Endodermal cell (in vitro differentiated cells): ENCODE measurements at regions not wholly inside any gene's neighbourhood (a gene's known extent, or its start where the extent isn't known, plus 50 kb on each side); places are given as distances from the start of the nearest gene placed in this dataset.

Experiments used
- DNase-seq: peaks from one replicate; pipeline ENCODE4 v3.0.0-alpha.2; 2017
- H3K27ac ChIP-seq: 2 replicates; pipeline ENCODE4 v1.5.1; 2013; ENCODE audit warnings: mild to moderate bottlenecking, low read depth, low read length, moderate library complexity
- H3K27me3 ChIP-seq: 2 replicates; pipeline ENCODE4 v1.6.1; 2013; ENCODE audit warnings: mild to moderate bottlenecking, low read length, moderate library complexity; ENCODE audit not compliant: insufficient read depth, control insufficient read depth, poor library complexity, severe bottlenecking
- H3K36me3 ChIP-seq: 2 replicates; pipeline ENCODE4 v1.7.0; 2013; ENCODE audit warnings: mild to moderate bottlenecking, low read length, moderate library complexity; ENCODE audit not compliant: control insufficient read depth, insufficient read depth
- H3K4me1 ChIP-seq: one replicate; pipeline ENCODE4 v1.7.0; 2013; ENCODE audit warnings: low read length; ENCODE audit not compliant: control insufficient read depth, insufficient read depth
- H3K4me3 ChIP-seq: 2 replicates; pipeline ENCODE4 v1.5.1; 2013; ENCODE audit warnings: mild to moderate bottlenecking, low read length, moderate library complexity
- H3K9ac ChIP-seq: 2 replicates; pipeline ENCODE4 v1.6.1; 2013; ENCODE audit warnings: mild to moderate bottlenecking, low read length, moderate library complexity; ENCODE audit not compliant: poor library complexity, severe bottlenecking; ENCODE audit errors: extremely low read depth
- H3K9me3 ChIP-seq: 2 replicates; pipeline ENCODE4 v1.6.1; 2013; ENCODE audit warnings: mild to moderate bottlenecking, low read length, moderate library complexity; ENCODE audit not compliant: control insufficient read depth
- H3K27ac Mint-ChIP-seq: 2 replicates; pipeline ENCODE4 v1.8.0; 2020; ENCODE audit warnings: mixed read lengths
- H3K27me3 Mint-ChIP-seq: 2 replicates; pipeline ENCODE4 v1.8.0; 2021; ENCODE audit warnings: mild to moderate bottlenecking, mixed read lengths; ENCODE audit not compliant: insufficient read depth
- H3K36me3 Mint-ChIP-seq: 2 replicates; pipeline ENCODE4 v1.8.0; 2020; ENCODE audit warnings: low read depth, mixed read lengths
- H3K4me1 Mint-ChIP-seq: 2 replicates; pipeline ENCODE4 v1.8.0; 2020; ENCODE audit warnings: mixed read lengths
- H3K4me3 Mint-ChIP-seq: 2 replicates; pipeline ENCODE4 v1.8.0; 2020; ENCODE audit warnings: mild to moderate bottlenecking, moderate library complexity, mixed read lengths
- H3K9me3 Mint-ChIP-seq: 2 replicates; pipeline ENCODE4 v1.8.0; 2020; ENCODE audit warnings: mild to moderate bottlenecking, mixed read lengths
- WGBS, 2 experiments: methylation state at CpG; one replicate each; pipeline versions ENCODE4 v1.1.5 to v1.1.7; 2013; ENCODE audit warnings: missing lambda C conversion rate in 2 of 2, mixed read lengths in 1 of 2; ENCODE audit not compliant: insufficient coverage in 1 of 2, insufficient read length in 1 of 2; 5-methylcytosine and 5-hydroxymethylcytosine counted together
- TF ChIP-seq, protein P1 (sequence below): fragments of 200-600 bp; sonication (generic); conservative IDR thresholded peaks from 2 replicates; pipeline ENCODE4 v1.5.0; 2021; ENCODE audit warnings: antibody characterized with exemption, mild to moderate bottlenecking

DNA sequence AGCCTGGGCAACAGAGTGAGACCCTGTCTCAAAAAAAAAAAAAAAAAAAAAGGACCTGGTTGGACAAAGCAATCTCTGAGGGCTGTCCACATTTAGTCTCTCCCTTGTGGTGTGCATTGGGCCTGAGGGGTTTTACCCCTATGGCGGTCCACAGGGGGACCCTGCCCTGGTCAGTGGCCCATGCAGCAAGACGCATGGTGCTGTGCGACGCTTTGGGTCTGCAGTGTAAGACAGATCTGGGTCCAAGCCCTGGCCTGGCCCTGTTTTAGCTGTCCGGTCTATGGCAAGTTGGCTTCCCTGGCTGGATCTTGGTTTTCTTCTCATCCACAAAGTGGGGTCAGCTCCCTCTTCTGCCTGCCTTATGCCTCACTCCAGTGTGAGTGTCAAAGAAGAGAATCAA, 123.2 kb upstream of the NLRP1 start:
- TF ChIP-seq, protein P1, sequence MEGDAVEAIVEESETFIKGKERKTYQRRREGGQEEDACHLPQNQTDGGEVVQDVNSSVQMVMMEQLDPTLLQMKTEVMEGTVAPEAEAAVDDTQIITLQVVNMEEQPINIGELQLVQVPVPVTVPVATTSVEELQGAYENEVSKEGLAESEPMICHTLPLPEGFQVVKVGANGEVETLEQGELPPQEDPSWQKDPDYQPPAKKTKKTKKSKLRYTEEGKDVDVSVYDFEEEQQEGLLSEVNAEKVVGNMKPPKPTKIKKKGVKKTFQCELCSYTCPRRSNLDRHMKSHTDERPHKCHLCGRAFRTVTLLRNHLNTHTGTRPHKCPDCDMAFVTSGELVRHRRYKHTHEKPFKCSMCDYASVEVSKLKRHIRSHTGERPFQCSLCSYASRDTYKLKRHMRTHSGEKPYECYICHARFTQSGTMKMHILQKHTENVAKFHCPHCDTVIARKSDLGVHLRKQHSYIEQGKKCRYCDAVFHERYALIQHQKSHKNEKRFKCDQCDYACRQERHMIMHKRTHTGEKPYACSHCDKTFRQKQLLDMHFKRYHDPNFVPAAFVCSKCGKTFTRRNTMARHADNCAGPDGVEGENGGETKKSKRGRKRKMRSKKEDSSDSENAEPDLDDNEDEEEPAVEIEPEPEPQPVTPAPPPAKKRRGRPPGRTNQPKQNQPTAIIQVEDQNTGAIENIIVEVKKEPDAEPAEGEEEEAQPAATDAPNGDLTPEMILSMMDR: no peak
- Mint-ChIP-seq H3K27me3 (no peaks in the 10 kb centered on the region), H3K4me3 (no peak overlapping the region), H3K4me1 (peaks cover 55% of the 10 kb centered on the region), H3K27ac (no peak overlapping the region), H3K9me3 (peaks cover 5% of the 10 kb centered on the region), H3K36me3 (no peaks in the 10 kb centered on the region)
- H3K4me3 ChIP-seq: no peak overlapping the region
- no peaks in the 10 kb centered on the region for H3K36me3 ChIP-seq
- H3K4me1 ChIP-seq: peaks cover 10% of the 10 kb centered on the region
- 92 to 96% methylated on average over 4 to 5 of the region's 5 CpGs for WGBS, 2 experiments
- H3K9ac ChIP-seq: no peak overlapping the region
- H3K27me3 ChIP-seq: no peaks in the 10 kb centered on the region
- peak; percentile 21 for DNase-seq
- peaks cover 25% of the 10 kb centered on the region for H3K9me3 ChIP-seq
- H3K27ac ChIP-seq: no peak overlapping the region

DNA sequence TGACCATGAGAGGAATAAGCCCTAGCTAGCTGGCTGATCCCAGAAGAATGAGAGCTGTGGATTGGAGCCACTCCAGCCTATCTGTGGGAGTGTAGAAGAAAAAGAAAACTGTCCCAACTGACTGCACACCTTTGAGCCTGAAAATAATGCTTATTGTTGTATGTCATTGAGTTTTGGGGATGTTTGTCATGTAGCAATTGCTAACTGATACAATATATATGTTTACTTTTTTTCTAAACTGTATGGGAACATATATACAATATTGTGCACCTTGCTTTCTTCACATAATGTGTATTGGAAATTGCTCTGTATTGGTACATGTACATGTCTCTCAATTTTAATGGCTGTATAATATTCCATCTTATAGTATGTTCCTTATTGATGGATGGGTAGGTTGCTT, 124.0 kb upstream of the NLRP1 start:
- no peaks in the 10 kb centered on the region for H3K27me3 ChIP-seq
- Mint-ChIP-seq H3K4me3 (no peak overlapping the region), H3K36me3 (no peaks in the 10 kb centered on the region), H3K9me3 (peaks cover 5% of the 10 kb centered on the region), H3K27me3 (peaks cover 1% of the 10 kb centered on the region), H3K4me1 (peaks cover 56% of the 10 kb centered on the region), H3K27ac (no peak overlapping the region)
- H3K36me3 ChIP-seq: no peaks in the 10 kb centered on the region
- TF ChIP-seq, protein P1: no peak
- peaks cover 13% of the 10 kb centered on the region for H3K4me1 ChIP-seq
- no peak overlapping the region for H3K4me3 ChIP-seq
- DNase-seq: no peak
- no peak overlapping the region for H3K27ac ChIP-seq
- peaks cover 19% of the 10 kb centered on the region for H3K9me3 ChIP-seq
- no peak overlapping the region for H3K9ac ChIP-seq

- Mint-ChIP-seq H3K36me3 (no peaks in the 10 kb centered on the region), H3K4me1 (peaks cover 45% of the 10 kb centered on the region), H3K27ac (peak overlapping the region; percentile 35), H3K9me3 (peaks cover 12% of the 10 kb centered on the region), H3K27me3 (peaks cover 13% of the 10 kb centered on the region), H3K4me3 (no peak overlapping the region)
- no peak overlapping the region for H3K9ac ChIP-seq
- H3K4me3 ChIP-seq: peak overlapping the region; percentile 43
- peaks cover 8% of the 10 kb centered on the region for H3K4me1 ChIP-seq
- no peaks in the 10 kb centered on the region for H3K27me3 ChIP-seq
- no peak overlapping the region for H3K27ac ChIP-seq
- TF ChIP-seq, protein P1: no peak
- H3K36me3 ChIP-seq: no peaks in the 10 kb centered on the region
- WGBS, 2 experiments: 38 to 72% methylated on average over 4 to 8 of the region's 8 CpGs
- H3K9me3 ChIP-seq: peaks cover 19% of the 10 kb centered on the region
- peak; percentile 69 for DNase-seq
Observed at GRCh38 chr17:5711344-5711743, 127.0 kb upstream of the NLRP1 start.
